SU-DHL-6 (cell line): ENCODE measurements at regions not wholly inside any gene's neighbourhood (a gene's known extent, or its start where the extent isn't known, plus 50 kb on each side); places are given as distances from the start of the nearest gene placed in this dataset.

ENCODE experiments used
- H2AFZ ChIP-seq: fragments of 200-600 bp; sonication (generic); 2 replicates; pipeline ENCODE4 v1.6.1; 2014; ENCODE audit warnings: low read depth, mild to moderate bottlenecking, moderate library complexity, mixed read lengths, antibody characterized with exemption, low read length; ENCODE audit not compliant: severe bottlenecking
- H3F3A ChIP-seq: fragments of 200-600 bp; shearing (Covaris generic); 2 replicates; pipeline ENCODE4 v1.6.0; 2016; ENCODE audit warnings: antibody characterized with exemption, mild to moderate bottlenecking; ENCODE audit not compliant: insufficient read depth
- H3K27ac ChIP-seq: fragments of 200-600 bp; sonication (generic); 2 replicates; pipeline ENCODE4 v1.5.1; 2016; ENCODE audit warnings: low read depth, mild to moderate bottlenecking, low read length, moderate library complexity, mixed read lengths
- H3K27me3 ChIP-seq: fragments of 200-600 bp; sonication (generic), shearing (Covaris generic); 2 replicates; pipeline ENCODE4 v1.6.0; 2014; ENCODE audit warnings: mild to moderate bottlenecking, low read length
- H3K36me3 ChIP-seq: fragments of 200-600 bp; sonication (generic); 2 replicates; pipeline ENCODE4 v1.6.1; 2014; ENCODE audit warnings: mild to moderate bottlenecking, low read length, mixed read lengths
- H3K4me2 ChIP-seq: fragments of 300-600, 200-600 bp; shearing (Covaris generic), sonication (generic); 2 replicates; pipeline ENCODE4 v1.6.0; 2014; ENCODE audit warnings: low read length, low read depth, mild to moderate bottlenecking; ENCODE audit not compliant: poor library complexity, severe bottlenecking
- H3K4me3 ChIP-seq: fragments of 200-600 bp; sonication (generic); 2 replicates; pipeline ENCODE4 v1.5.1; 2014; ENCODE audit warnings: antibody characterized with exemption, low read length, mild to moderate bottlenecking, mixed read lengths; ENCODE audit not compliant: insufficient read depth, poor library complexity, severe bottlenecking
- H3K79me2 ChIP-seq: fragments of 200-600 bp; sonication (generic); 2 replicates; pipeline ENCODE4 v1.6.1; 2014; ENCODE audit warnings: mild to moderate bottlenecking, low read length, moderate library complexity; ENCODE audit not compliant: insufficient read depth
- H3K9ac ChIP-seq: fragments of 200-600 bp; sonication (generic); 2 replicates; pipeline ENCODE4 v1.7.0; 2014; ENCODE audit warnings: mild to moderate bottlenecking, low read length
- H3K9me2 ChIP-seq: fragments of 200-600 bp; sonication (generic); replicated peaks from 2 replicates; pipeline ENCODE4 v1.6.1; 2014; ENCODE audit warnings: low read length; ENCODE audit not compliant: insufficient read depth
- H3K9me3 ChIP-seq: fragments of 200-600 bp; sonication (generic); 2 replicates; pipeline ENCODE4 v1.6.1; 2014; ENCODE audit warnings: low read length, mixed read lengths; ENCODE audit not compliant: insufficient read depth
- H4K20me1 ChIP-seq: fragments of 200-600 bp; sonication (generic); 2 replicates; pipeline ENCODE4 v1.6.1; 2014; ENCODE audit warnings: low read depth, mild to moderate bottlenecking, antibody characterized with exemption, low read length, moderate library complexity, mixed read lengths
- EZH2phosphoT487 ChIP-seq: fragments of 200-600 bp; sonication (generic), shearing (Covaris generic); conservative IDR thresholded peaks from 2 replicates; pipeline ENCODE4 v1.6.1; 2018; ENCODE audit warnings: mild to moderate bottlenecking, antibody characterized with exemption, low read length, moderate library complexity, mixed read lengths
- TF ChIP-seq, protein P1 (sequence below): fragments of 200-600 bp; sonication (generic); IDR thresholded peaks from one replicate; pipeline ENCODE4 v1.5.1; 2017; ENCODE audit warnings: antibody characterized with exemption, mild to moderate bottlenecking, low read length, moderate library complexity; ENCODE audit not compliant: insufficient read depth, poor library complexity, severe bottlenecking

DNA sequence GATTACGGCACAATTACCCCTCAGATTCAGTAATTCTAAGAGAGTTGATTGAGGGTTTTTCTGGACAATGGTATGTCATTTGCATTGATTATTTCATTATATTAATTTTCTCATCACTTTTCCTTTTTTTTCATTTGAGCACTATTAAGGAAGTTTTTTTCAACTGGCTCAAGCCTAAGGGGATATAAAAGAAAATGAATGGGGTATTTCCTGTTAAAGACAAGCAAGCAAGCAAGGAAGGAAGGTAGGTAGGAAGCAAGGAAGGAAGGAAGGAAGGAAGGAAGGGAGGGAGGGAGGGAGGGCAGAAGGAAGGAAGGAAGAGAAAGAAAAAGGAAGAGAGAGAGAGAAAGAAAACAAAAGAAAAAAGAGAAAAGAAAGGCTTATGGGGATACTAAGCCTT lies 620.3 kb downstream of the DIAPH3 start:
- H3K9ac ChIP-seq: no peak overlapping the region
- no peak for TF ChIP-seq EZH2phosphoT487
- TF ChIP-seq, protein P1, sequence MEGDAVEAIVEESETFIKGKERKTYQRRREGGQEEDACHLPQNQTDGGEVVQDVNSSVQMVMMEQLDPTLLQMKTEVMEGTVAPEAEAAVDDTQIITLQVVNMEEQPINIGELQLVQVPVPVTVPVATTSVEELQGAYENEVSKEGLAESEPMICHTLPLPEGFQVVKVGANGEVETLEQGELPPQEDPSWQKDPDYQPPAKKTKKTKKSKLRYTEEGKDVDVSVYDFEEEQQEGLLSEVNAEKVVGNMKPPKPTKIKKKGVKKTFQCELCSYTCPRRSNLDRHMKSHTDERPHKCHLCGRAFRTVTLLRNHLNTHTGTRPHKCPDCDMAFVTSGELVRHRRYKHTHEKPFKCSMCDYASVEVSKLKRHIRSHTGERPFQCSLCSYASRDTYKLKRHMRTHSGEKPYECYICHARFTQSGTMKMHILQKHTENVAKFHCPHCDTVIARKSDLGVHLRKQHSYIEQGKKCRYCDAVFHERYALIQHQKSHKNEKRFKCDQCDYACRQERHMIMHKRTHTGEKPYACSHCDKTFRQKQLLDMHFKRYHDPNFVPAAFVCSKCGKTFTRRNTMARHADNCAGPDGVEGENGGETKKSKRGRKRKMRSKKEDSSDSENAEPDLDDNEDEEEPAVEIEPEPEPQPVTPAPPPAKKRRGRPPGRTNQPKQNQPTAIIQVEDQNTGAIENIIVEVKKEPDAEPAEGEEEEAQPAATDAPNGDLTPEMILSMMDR: no peak
- H3K27me3 ChIP-seq: no peaks in the 10 kb centered on the region
- no peak overlapping the region for H2AFZ ChIP-seq
- H3K36me3 ChIP-seq: no peaks in the 10 kb centered on the region
- H3K9me2 ChIP-seq: no peaks in the 10 kb centered on the region
- no peak overlapping the region for H3K4me3 ChIP-seq
- no peak overlapping the region for H3K27ac ChIP-seq
- no peaks in the 10 kb centered on the region for H4K20me1 ChIP-seq
- H3F3A ChIP-seq: no peaks in the 10 kb centered on the region
- no peak overlapping the region for H3K4me2 ChIP-seq
- no peaks in the 10 kb centered on the region for H3K79me2 ChIP-seq
- no peaks in the 10 kb centered on the region for H3K9me3 ChIP-seq

DNA sequence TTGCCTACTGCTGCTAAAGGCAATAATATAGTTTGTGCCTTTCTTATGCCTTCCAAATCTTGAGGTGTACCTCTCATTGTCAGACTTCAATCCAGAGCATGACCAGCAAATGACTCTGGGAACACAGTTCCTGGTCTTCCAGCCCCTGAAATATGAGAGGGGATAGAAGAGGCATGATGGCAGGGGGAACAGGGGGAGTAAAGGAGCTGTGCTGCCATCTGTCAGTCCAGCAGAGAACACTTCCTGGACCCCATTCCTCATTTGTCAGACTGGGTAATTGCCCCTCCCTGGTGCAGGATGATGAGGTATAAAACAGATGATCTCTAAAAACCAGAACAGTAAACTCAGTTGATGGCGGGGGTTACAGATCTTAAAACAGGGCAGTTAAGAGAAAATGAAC lies 618.7 kb downstream of the DIAPH3 start:
- Histone ChIP-seq H3K9ac (no peak overlapping the region), H2AFZ (no peak overlapping the region), H3K9me2 (no peaks in the 10 kb centered on the region), H3F3A (no peaks in the 10 kb centered on the region), H3K4me3 (no peak overlapping the region), H3K27me3 (no peaks in the 10 kb centered on the region), H3K27ac (no peak overlapping the region), H3K9me3 (no peaks in the 10 kb centered on the region), H3K4me2 (no peak overlapping the region), H3K79me2 (no peaks in the 10 kb centered on the region), H4K20me1 (no peaks in the 10 kb centered on the region), H3K36me3 (no peaks in the 10 kb centered on the region)
- TF ChIP-seq, protein P1: no peak
- TF ChIP-seq EZH2phosphoT487: no peak

DNA sequence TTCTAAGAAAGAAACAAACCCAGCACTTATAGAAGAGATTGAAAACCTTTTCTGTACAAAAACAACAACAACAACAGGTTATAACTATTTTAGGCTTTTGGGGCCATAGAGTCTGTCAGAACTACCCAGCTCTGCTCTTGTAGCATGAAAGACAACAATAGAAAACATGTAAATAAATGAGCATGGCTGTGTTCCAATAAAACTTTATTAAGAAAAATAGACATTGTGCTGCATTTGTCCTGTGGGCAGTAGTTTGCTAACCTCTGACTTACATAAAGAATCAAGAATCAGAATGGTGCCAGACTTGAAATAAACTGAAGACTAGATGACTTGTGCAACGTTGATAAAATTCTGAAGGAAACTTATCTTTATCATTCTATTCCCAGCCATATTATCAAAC lies 617.5 kb downstream of the DIAPH3 start:
- no peak overlapping the region for H3K4me2 ChIP-seq
- no peak overlapping the region for H3K27ac ChIP-seq
- no peaks in the 10 kb centered on the region for H3K27me3 ChIP-seq
- no peaks in the 10 kb centered on the region for H3K9me3 ChIP-seq
- H3K9me2 ChIP-seq: no peaks in the 10 kb centered on the region
- H3K79me2 ChIP-seq: no peaks in the 10 kb centered on the region
- no peak overlapping the region for H3K9ac ChIP-seq
- H2AFZ ChIP-seq: no peak overlapping the region
- no peak overlapping the region for H3K4me3 ChIP-seq
- TF ChIP-seq EZH2phosphoT487: no peak
- TF ChIP-seq, protein P1: no peak
- H4K20me1 ChIP-seq: no peaks in the 10 kb centered on the region
- H3K36me3 ChIP-seq: no peaks in the 10 kb centered on the region
- no peaks in the 10 kb centered on the region for H3F3A ChIP-seq

DNA sequence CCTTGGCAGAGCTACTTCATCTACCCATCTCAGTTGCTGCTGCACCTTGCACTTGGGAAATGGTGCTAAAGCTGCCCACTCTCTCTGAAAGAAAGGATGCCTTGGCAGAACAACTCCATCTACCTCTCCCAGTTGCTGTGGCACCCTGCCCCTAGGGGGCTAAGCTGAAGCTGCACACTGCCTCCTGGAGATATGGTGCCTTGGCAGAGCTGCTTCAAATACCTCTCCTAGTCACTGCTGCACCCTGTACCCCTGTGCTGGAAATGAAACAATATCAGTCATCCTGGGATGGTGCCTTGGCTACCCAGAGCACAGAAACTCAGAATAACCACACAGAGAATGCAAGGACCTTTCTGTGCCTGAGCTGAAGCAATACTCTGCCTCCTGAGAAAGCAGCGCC lies 615.8 kb downstream of the DIAPH3 start:
- Histone ChIP-seq H3K9me3 (no peaks in the 10 kb centered on the region), H2AFZ (no peak overlapping the region), H3K9me2 (no peaks in the 10 kb centered on the region), H3K36me3 (no peaks in the 10 kb centered on the region), H3K4me2 (no peak overlapping the region), H3K79me2 (no peaks in the 10 kb centered on the region), H3K27me3 (no peaks in the 10 kb centered on the region), H3K27ac (no peak overlapping the region), H3K9ac (no peak overlapping the region), H4K20me1 (no peaks in the 10 kb centered on the region), H3F3A (no peaks in the 10 kb centered on the region), H3K4me3 (no peak overlapping the region)
- TF ChIP-seq EZH2phosphoT487: no peak
- TF ChIP-seq, protein P1: no peak
